ENCODE measurements at regions not wholly inside any gene's neighbourhood (a gene's known extent, or its start where the extent isn't known, plus 50 kb on each side); places are given as distances from the start of the nearest gene placed in this dataset.

- ChIA-PET POLR2A (no interaction called here), CTCF (no interaction called here)
- DNase-seq (ENCODE audit: low read depth, low spot score): no peak
- BruUV-seq (replicated peaks): no TSS peak
- Histone ChIP-seq H3K4me1 (ENCODE audit: control insufficient read depth, insufficient read depth, low read length) (no peaks in the 10 kb centered on the region), H3K27me3 (ENCODE audit: control insufficient read depth, insufficient read depth, low read length) (no peaks in the 10 kb centered on the region), H3K9me3 (ENCODE audit: control insufficient read depth, insufficient read depth, low read depth, low read length) (no peaks in the 10 kb centered on the region), H3K27ac (ENCODE audit: low read length) (no peak overlapping the region), H3K4me3 (ENCODE audit: low read depth in 2 of 2, low read length in 2 of 2) (no peak overlapping the region), H3K36me3 (ENCODE audit: control insufficient read depth, insufficient read depth, low read length) (no peaks in the 10 kb centered on the region)
- in situ Hi-C loops (cut with HindIII; ENCODE audit: low pct_unique_long_range_greater_than_20kb, low sequenced_read_pairs) (no loop called here), intact Hi-C loops (cut with micrococcal nuclease; ENCODE audit: unreplicated experiment) (no loop called here)
- TF ChIP-seq SIN3A (IDR thresholded peaks at IDR 0.05; ENCODE audit: borderline replicate concordance, insufficient read depth, low read depth, low read length) (no peak), CTCF (IDR thresholded peaks at IDR 0.05) (no peak), REST (IDR thresholded peaks at IDR 0.05; ENCODE audit: insufficient read depth in 1 of 2, low read depth in 2 of 2, low read length in 1 of 2) (no peak), TCF7L2 (IDR thresholded peaks at IDR 0.05; ENCODE audit: low read depth, low read length) (no peak), POLR2AphosphoS5 (IDR thresholded peaks at IDR 0.05; ENCODE audit: low read depth, low read length) (no peak)
- ATAC-seq: no peak
These were observed 155.8 kb upstream of the POU2AF2 start for GRCh38 chr11:111089759-111090158.

DNA sequence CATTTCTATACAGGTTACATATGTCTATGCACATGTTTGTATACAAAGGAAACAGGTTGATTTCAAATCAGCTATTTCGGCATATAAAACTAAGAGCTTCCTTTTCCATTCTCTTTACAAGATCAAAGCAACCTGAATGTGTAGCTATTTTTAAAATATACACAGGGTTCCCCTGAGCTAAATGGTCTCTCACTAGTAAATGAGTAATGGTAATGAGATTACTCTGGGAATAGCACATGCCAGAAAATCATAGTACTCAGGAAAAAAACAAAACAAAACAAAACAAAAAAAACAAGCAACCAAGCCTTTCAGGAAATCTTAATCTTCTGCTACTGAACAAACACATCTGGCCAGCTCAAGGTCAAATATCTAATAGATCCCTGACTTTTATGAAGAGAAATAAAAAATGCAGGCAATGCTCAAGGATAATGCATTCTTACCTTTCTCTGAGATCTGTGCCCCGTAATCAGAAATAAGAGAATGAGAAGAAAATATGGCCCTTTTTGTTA is 156.6 kb upstream of the POU2AF2 start:
- Histone ChIP-seq H3K4me1 (ENCODE audit: control insufficient read depth, insufficient read depth, low read length) (no peaks in the 10 kb centered on the region), H3K4me3 (ENCODE audit: low read depth in 2 of 2, low read length in 2 of 2) (no peak overlapping the region), H3K27me3 (ENCODE audit: control insufficient read depth, insufficient read depth, low read length) (no peaks in the 10 kb centered on the region), H3K36me3 (ENCODE audit: control insufficient read depth, insufficient read depth, low read length) (no peaks in the 10 kb centered on the region), H3K9me3 (ENCODE audit: control insufficient read depth, insufficient read depth, low read depth, low read length) (no peaks in the 10 kb centered on the region), H3K27ac (ENCODE audit: low read length) (no peak overlapping the region)
- intact Hi-C loops (cut with micrococcal nuclease; ENCODE audit: unreplicated experiment): no loop called here
- DNase-seq (ENCODE audit: low read depth, low spot score): no peak
- in situ Hi-C loops (cut with HindIII; ENCODE audit: low pct_unique_long_range_greater_than_20kb, low sequenced_read_pairs): no loop called here
- no peak for ATAC-seq
- BruUV-seq (replicated peaks): no TSS peak
- ChIA-PET CTCF (no interaction called here), POLR2A (no interaction called here)
- TF ChIP-seq CTCF (IDR thresholded peaks at IDR 0.05) (no peak), POLR2AphosphoS5 (IDR thresholded peaks at IDR 0.05; ENCODE audit: low read depth, low read length) (no peak), SIN3A (IDR thresholded peaks at IDR 0.05; ENCODE audit: borderline replicate concordance, insufficient read depth, low read depth, low read length) (no peak), TCF7L2 (IDR thresholded peaks at IDR 0.05; ENCODE audit: low read depth, low read length) (no peak), REST (IDR thresholded peaks at IDR 0.05; ENCODE audit: insufficient read depth in 1 of 2, low read depth in 2 of 2, low read length in 1 of 2) (no peak)
